T-helper 17 cell (primary cell): ENCODE measurements at regions not wholly inside any gene's neighbourhood (a gene's known extent, or its start where the extent isn't known, plus 50 kb on each side); places are given as distances from the start of the nearest gene placed in this dataset.

ENCODE experiments used
- ATAC-seq: fragments of 150-1000 bp; cut with Tn5 transposase; 2 replicates; pipeline ENCODE4 v1.10.0; 2021; ENCODE audit warnings: mild to moderate bottlenecking, moderate library complexity
- DNase-seq, 3 donors: peaks; one replicate each; pipeline versions ENCODE4 v3.0.0 to v3.0.0-alpha.2; 2020 to 2021
- H3K9me3 ChIP-seq: one replicate; pipeline ENCODE4 v1.7.0; 2013; ENCODE audit warnings: low read length, mild to moderate bottlenecking; ENCODE audit not compliant: control insufficient read depth, poor library complexity, severe bottlenecking
- H3K27ac Mint-ChIP-seq: one replicate; pipeline ENCODE4 v1.8.0; 2022; ENCODE audit warnings: mild to moderate bottlenecking, moderate library complexity, mixed read lengths
- H3K27me3 Mint-ChIP-seq: one replicate; pipeline ENCODE4 v1.8.0; 2022; ENCODE audit warnings: mixed read lengths
- H3K36me3 Mint-ChIP-seq: one replicate; pipeline ENCODE4 v1.8.0; 2022; ENCODE audit warnings: low read depth, mixed read lengths
- H3K4me1 Mint-ChIP-seq: one replicate; pipeline ENCODE4 v1.8.0; 2022; ENCODE audit warnings: mild to moderate bottlenecking, mixed read lengths
- H3K4me3 Mint-ChIP-seq: one replicate; pipeline ENCODE4 v1.8.0; 2022; ENCODE audit warnings: mild to moderate bottlenecking, moderate library complexity, mixed read lengths

- DNase-seq: no peak
- no peaks in the 10 kb centered on the region for H3K36me3 Mint-ChIP-seq
- H3K4me3 Mint-ChIP-seq: no peak overlapping the region
- no peaks in the 10 kb centered on the region for H3K9me3 ChIP-seq
- H3K4me1 Mint-ChIP-seq: no peaks in the 10 kb centered on the region
- H3K27ac Mint-ChIP-seq: no peak overlapping the region
- no peak for ATAC-seq
- H3K27me3 Mint-ChIP-seq: peaks cover 62% of the 10 kb centered on the region
Observed at GRCh38 chr6:170017603-170018320, 266.3 kb downstream of the ERMARD start.

DNA sequence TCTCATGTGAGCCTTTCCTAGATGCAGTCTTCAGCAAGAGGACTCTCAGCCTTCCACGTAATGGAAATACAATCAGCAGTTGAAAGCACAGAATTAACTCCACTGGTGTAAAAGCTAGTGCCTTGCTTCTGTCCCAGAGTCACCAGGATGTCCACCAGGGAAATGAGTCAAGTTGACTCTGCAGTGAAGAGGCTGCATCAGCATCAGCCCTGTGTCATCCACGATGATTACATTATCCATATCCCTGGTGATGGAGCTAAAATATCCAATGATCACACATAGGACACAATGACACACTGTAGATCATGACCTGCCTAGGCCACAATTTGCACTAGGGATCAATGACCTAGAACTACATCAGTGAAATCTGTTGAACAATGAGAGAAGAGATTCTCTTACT, 262.4 kb downstream of the ERMARD start:
- Mint-ChIP-seq H3K27ac (no peak overlapping the region), H3K4me3 (no peak overlapping the region), H3K4me1 (no peaks in the 10 kb centered on the region), H3K27me3 (peaks cover 68% of the 10 kb centered on the region), H3K36me3 (no peaks in the 10 kb centered on the region)
- no peak for ATAC-seq
- DNase-seq: no peak
- H3K9me3 ChIP-seq: no peaks in the 10 kb centered on the region

GRCh38 chr6:170012037-170012330, 260.6 kb downstream of the ERMARD start:
- Mint-ChIP-seq H3K27ac (no peak overlapping the region), H3K27me3 (peaks cover 64% of the 10 kb centered on the region), H3K36me3 (no peaks in the 10 kb centered on the region), H3K4me1 (no peaks in the 10 kb centered on the region), H3K4me3 (no peak overlapping the region)
- ATAC-seq (no peak), DNase-seq (no peak)
- H3K9me3 ChIP-seq: no peaks in the 10 kb centered on the region

GRCh38 chr6:170011204-170012036, 260.0 kb downstream of the ERMARD start:
- ATAC-seq (no peak), DNase-seq (no peak)
- H3K27ac Mint-ChIP-seq: no peak overlapping the region

DNA sequence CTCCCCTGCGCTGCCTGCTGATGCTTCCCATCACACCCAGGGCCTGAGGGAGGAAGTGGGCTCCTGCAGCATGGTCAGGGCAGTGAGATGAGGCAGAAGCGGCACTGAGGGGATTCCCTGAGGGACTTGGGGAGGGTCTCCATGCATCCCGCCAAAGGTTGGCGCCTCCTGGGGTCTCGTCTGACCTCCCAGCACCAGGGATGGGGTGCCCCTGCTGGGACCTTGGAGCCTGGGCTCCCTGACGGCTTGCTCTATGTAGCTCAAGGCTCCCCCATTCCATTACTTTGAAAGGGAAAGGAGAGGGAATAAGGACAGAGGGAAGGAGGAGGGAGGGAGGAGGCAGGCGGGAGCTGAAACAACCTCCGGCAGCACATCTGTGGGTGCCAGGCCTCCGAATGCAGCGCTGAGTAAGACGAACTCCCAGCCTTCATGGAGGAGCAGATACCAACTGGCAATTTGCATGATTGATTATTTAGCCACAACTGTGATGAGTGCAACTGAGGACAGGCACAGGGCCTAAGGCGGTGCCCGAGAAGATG, 259.3 kb downstream of the ERMARD start:
- Mint-ChIP-seq H3K36me3 (no peaks in the 10 kb centered on the region), H3K27ac (no peak overlapping the region), H3K27me3 (peaks cover 58% of the 10 kb centered on the region), H3K4me3 (no peak overlapping the region), H3K4me1 (no peaks in the 10 kb centered on the region)
- H3K9me3 ChIP-seq: no peaks in the 10 kb centered on the region
- DNase-seq (no peak), ATAC-seq (no peak)

More at GRCh38 chr6:170011204-170012036, 260.0 kb downstream of the ERMARD start:
- H3K9me3 ChIP-seq: no peaks in the 10 kb centered on the region
- Mint-ChIP-seq H3K4me3 (no peak overlapping the region), H3K27me3 (peaks cover 62% of the 10 kb centered on the region), H3K4me1 (no peaks in the 10 kb centered on the region), H3K36me3 (no peaks in the 10 kb centered on the region)

GRCh38 chr6:170008294-170008785, 256.9 kb downstream of the ERMARD start:
- no peak overlapping the region for H3K27ac Mint-ChIP-seq
- H3K9me3 ChIP-seq: no peaks in the 10 kb centered on the region
- no peaks in the 10 kb centered on the region for H3K4me1 Mint-ChIP-seq
- no peaks in the 10 kb centered on the region for H3K36me3 Mint-ChIP-seq
- H3K27me3 Mint-ChIP-seq: peaks cover 45% of the 10 kb centered on the region
- no peak for ATAC-seq
- no peak overlapping the region for H3K4me3 Mint-ChIP-seq
- no peak for DNase-seq

- H3K9me3 ChIP-seq: no peaks in the 10 kb centered on the region
- Mint-ChIP-seq H3K27ac (no peak overlapping the region), H3K36me3 (no peaks in the 10 kb centered on the region), H3K4me1 (no peaks in the 10 kb centered on the region), H3K27me3 (peaks cover 40% of the 10 kb centered on the region), H3K4me3 (no peak overlapping the region)
- ATAC-seq: no peak
- DNase-seq: no peak
Observed at GRCh38 chr6:170007468-170008293, 256.3 kb downstream of the ERMARD start.

DNA sequence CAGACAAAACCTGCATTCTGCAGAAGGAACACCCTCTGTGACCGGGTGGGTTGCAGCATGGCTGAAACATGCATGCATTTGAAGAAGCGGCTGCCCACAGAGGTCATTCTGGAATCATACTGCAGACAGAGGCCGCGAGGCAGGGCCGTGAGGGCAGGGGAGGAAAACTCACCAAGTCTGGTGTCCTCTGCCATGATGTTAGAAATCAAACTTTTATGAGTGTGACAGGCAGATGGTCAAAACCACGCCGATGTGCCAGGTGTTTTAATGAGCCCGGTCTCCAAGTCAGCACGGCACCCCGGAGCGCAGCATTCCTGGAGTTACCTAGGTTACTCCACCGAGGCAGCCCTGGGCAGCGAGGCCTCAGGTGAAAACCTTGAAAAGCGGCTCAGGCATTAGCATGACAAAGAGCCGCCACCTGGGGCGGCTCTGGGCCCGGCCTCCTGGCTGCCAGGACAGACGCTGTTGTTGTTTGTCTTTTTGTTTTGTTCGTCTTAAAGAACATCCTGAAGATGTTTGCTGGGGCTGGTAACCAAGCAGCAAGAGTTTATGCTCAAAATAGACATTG, 255.6 kb downstream of the ERMARD start:
- ATAC-seq (no peak), DNase-seq (no peak)
- no peak overlapping the region for H3K27ac Mint-ChIP-seq
- no peaks in the 10 kb centered on the region for H3K9me3 ChIP-seq
- H3K27me3 Mint-ChIP-seq: peaks cover 33% of the 10 kb centered on the region
- H3K4me1 Mint-ChIP-seq: no peaks in the 10 kb centered on the region
- H3K36me3 Mint-ChIP-seq: no peaks in the 10 kb centered on the region
- no peak overlapping the region for H3K4me3 Mint-ChIP-seq

GRCh38 chr6:170006071-170006899, 254.9 kb downstream of the ERMARD start:
- DNase-seq (no peak), ATAC-seq (no peak)
- Mint-ChIP-seq H3K4me3 (no peak overlapping the region), H3K27ac (no peak overlapping the region), H3K27me3 (peaks cover 26% of the 10 kb centered on the region), H3K4me1 (no peaks in the 10 kb centered on the region), H3K36me3 (no peaks in the 10 kb centered on the region)
- no peaks in the 10 kb centered on the region for H3K9me3 ChIP-seq

GRCh38 chr6:170005665-170006064, 254.2 kb downstream of the ERMARD start:
- Mint-ChIP-seq H3K4me1 (no peaks in the 10 kb centered on the region), H3K27me3 (peaks cover 21% of the 10 kb centered on the region), H3K4me3 (no peak overlapping the region), H3K27ac (no peak overlapping the region), H3K36me3 (no peaks in the 10 kb centered on the region)
- DNase-seq (no peak), ATAC-seq (no peak)
- no peaks in the 10 kb centered on the region for H3K9me3 ChIP-seq

GRCh38 chr6:170004585-170005210, 253.3 kb downstream of the ERMARD start:
- no peaks in the 10 kb centered on the region for H3K4me1 Mint-ChIP-seq
- no peaks in the 10 kb centered on the region for H3K36me3 Mint-ChIP-seq
- no peak overlapping the region for H3K27ac Mint-ChIP-seq
- DNase-seq (no peak), ATAC-seq (no peak)
- peaks cover 18% of the 10 kb centered on the region for H3K27me3 Mint-ChIP-seq
- no peaks in the 10 kb centered on the region for H3K9me3 ChIP-seq
- no peak overlapping the region for H3K4me3 Mint-ChIP-seq
